GM12878 (cell line): ENCODE measurements at regions not wholly inside any gene's neighbourhood (a gene's known extent, or its start where the extent isn't known, plus 50 kb on each side); places are given as distances from the start of the nearest gene placed in this dataset.

ENCODE experiments used
- ATF7 ChIP-seq: fragments of 450-650 bp; IDR thresholded peaks from 2 replicates; pipeline ENCODE4 v1.6.1; 2016; ENCODE audit warnings: low read depth, mild to moderate bottlenecking
- CEBPB ChIP-seq, 2 experiments: fragments of 150-350 bp in 1 of 2; IDR thresholded peaks; 2 replicates each; pipeline ENCODE4 v1.6.1; 2012 to 2014; ENCODE audit warnings: low read depth in 2 of 2, low read length in 2 of 2, borderline replicate concordance in 1 of 2, inconsistent platforms in 1 of 2
- IKZF2 ChIP-seq, 2 experiments: fragments of 450-650 bp; IDR thresholded peaks; 2 replicates each; pipeline ENCODE4 v1.6.1; 2017; ENCODE audit warnings: mild to moderate bottlenecking in 2 of 2, moderate library complexity in 2 of 2
- JUND ChIP-seq: IDR thresholded peaks from 2 replicates; pipeline ENCODE4 v1.6.1; 2012; ENCODE audit warnings: low read depth, mild to moderate bottlenecking, low read length, improper control_type of control experiment, moderate library complexity
- MEF2A ChIP-seq: IDR thresholded peaks from 2 replicates; pipeline ENCODE4 v1.6.1; 2011; ENCODE audit warnings: low read depth, mild to moderate bottlenecking, low read length, moderate library complexity; ENCODE audit not compliant: insufficient read depth
- MEF2B ChIP-seq: fragments of 450-650 bp; IDR thresholded peaks from 2 replicates; pipeline ENCODE4 v1.6.1; 2018; ENCODE audit warnings: mild to moderate bottlenecking, moderate library complexity; ENCODE audit not compliant: partially characterized antibody, poor library complexity, severe bottlenecking
- MXI1 ChIP-seq: fragments of 150-350 bp; IDR thresholded peaks from 2 replicates; pipeline ENCODE4 v1.6.1; 2011; ENCODE audit warnings: low read depth, mild to moderate bottlenecking, inconsistent platforms, low read length, improper control_type of control experiment
- PAX8 ChIP-seq: fragments of 450-650 bp; IDR thresholded peaks from 2 replicates; pipeline ENCODE4 v1.6.1; 2017; ENCODE audit warnings: mild to moderate bottlenecking, moderate library complexity
- POU2F2 ChIP-seq: IDR thresholded peaks from 3 replicates; pipeline ENCODE4 v1.6.1; 2011; ENCODE audit warnings: low read depth, mild to moderate bottlenecking, low read length, borderline replicate concordance
- TCF3 ChIP-seq: IDR thresholded peaks from 2 replicates; pipeline ENCODE4 v1.6.1; 2012; ENCODE audit warnings: low read depth, mild to moderate bottlenecking, low read length, borderline replicate concordance; ENCODE audit not compliant: insufficient read depth
- YY1 ChIP-seq: IDR thresholded peaks from 2 replicates; pipeline ENCODE4 v1.6.1; 2011; ENCODE audit warnings: low read depth, mild to moderate bottlenecking, low read length
- ZNF207 ChIP-seq: fragments of 450-650 bp; IDR thresholded peaks from 2 replicates; pipeline ENCODE4 v1.6.1; 2014; ENCODE audit warnings: antibody characterized with exemption, mild to moderate bottlenecking, borderline replicate concordance
- TF ChIP-seq, protein P1 (sequence below): IDR thresholded peaks from 2 replicates; pipeline ENCODE4 v1.6.1; 2011; ENCODE audit warnings: mild to moderate bottlenecking, low read depth, low read length, moderate library complexity; ENCODE audit not compliant: insufficient replicate concordance
- TF ChIP-seq, protein P2 (sequence below): fragments of 450-650 bp; IDR thresholded peaks from 2 replicates; pipeline ENCODE4 v1.6.1; 2017; ENCODE audit warnings: mild to moderate bottlenecking, moderate library complexity
- TF ChIP-seq, protein P3 (sequence below): IDR thresholded peaks from 2 replicates; pipeline ENCODE4 v1.6.1; 2012; ENCODE audit warnings: low read depth, low read length, improper control_type of control experiment
- TF ChIP-seq, protein P4 (sequence below): fragments of 450-650 bp; IDR thresholded peaks from 2 replicates; pipeline ENCODE4 v1.6.1; 2017; ENCODE audit warnings: mild to moderate bottlenecking, moderate library complexity
- TF ChIP-seq, protein P5 (sequence below): fragments of 450-650 bp; IDR thresholded peaks from 2 replicates; pipeline ENCODE4 v1.6.1; 2014; ENCODE audit warnings: mild to moderate bottlenecking

DNA sequence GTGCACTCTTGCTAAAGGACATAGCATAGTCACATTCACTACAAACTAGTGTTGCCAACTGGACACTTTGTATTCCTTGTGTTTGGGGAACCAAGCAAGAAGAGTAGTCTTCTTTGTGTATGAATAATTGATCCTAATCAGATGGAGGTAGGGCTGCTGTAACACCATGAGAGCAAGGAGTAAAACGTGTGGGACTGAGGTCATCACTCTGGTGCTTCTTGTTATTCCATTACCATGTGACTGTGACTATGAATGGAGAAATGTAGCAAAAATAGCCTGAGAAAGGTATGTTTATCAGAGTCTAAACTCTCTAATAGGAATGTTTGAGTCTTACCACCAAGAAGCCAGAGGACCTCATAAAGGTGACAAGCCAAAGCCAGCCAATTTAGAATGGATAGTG is 966.9 kb downstream of the TAF11L14 start (continued):
- TF ChIP-seq, protein P1, sequence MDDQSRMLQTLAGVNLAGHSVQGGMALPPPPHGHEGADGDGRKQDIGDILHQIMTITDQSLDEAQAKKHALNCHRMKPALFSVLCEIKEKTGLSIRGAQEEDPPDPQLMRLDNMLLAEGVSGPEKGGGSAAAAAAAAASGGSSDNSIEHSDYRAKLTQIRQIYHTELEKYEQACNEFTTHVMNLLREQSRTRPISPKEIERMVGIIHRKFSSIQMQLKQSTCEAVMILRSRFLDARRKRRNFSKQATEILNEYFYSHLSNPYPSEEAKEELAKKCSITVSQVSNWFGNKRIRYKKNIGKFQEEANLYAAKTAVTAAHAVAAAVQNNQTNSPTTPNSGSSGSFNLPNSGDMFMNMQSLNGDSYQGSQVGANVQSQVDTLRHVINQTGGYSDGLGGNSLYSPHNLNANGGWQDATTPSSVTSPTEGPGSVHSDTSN = no peak
- TF ChIP-seq, protein P2, sequence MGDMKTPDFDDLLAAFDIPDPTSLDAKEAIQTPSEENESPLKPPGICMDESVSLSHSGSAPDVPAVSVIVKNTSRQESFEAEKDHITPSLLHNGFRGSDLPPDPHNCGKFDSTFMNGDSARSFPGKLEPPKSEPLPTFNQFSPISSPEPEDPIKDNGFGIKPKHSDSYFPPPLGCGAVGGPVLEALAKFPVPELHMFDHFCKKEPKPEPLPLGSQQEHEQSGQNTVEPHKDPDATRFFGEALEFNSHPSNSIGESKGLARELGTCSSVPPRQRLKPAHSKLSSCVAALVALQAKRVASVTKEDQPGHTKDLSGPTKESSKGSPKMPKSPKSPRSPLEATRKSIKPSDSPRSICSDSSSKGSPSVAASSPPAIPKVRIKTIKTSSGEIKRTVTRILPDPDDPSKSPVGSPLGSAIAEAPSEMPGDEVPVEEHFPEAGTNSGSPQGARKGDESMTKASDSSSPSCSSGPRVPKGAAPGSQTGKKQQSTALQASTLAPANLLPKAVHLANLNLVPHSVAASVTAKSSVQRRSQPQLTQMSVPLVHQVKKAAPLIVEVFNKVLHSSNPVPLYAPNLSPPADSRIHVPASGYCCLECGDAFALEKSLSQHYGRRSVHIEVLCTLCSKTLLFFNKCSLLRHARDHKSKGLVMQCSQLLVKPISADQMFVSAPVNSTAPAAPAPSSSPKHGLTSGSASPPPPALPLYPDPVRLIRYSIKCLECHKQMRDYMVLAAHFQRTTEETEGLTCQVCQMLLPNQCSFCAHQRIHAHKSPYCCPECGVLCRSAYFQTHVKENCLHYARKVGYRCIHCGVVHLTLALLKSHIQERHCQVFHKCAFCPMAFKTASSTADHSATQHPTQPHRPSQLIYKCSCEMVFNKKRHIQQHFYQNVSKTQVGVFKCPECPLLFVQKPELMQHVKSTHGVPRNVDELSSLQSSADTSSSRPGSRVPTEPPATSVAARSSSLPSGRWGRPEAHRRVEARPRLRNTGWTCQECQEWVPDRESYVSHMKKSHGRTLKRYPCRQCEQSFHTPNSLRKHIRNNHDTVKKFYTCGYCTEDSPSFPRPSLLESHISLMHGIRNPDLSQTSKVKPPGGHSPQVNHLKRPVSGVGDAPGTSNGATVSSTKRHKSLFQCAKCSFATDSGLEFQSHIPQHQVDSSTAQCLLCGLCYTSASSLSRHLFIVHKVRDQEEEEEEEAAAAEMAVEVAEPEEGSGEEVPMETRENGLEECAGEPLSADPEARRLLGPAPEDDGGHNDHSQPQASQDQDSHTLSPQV = no peak
- TF ChIP-seq, protein P3, sequence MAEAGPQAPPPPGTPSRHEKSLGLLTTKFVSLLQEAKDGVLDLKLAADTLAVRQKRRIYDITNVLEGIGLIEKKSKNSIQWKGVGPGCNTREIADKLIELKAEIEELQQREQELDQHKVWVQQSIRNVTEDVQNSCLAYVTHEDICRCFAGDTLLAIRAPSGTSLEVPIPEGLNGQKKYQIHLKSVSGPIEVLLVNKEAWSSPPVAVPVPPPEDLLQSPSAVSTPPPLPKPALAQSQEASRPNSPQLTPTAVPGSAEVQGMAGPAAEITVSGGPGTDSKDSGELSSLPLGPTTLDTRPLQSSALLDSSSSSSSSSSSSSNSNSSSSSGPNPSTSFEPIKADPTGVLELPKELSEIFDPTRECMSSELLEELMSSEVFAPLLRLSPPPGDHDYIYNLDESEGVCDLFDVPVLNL = no peak
- TF ChIP-seq IKZF2 (IDR thresholded peaks at IDR 0.05) (no peak), POU2F2 (no peak), ZNF207 (no peak), MXI1 (no peak), JUND (no peak), YY1 (no peak), CEBPB (IDR thresholded peaks at IDR 0.05; ENCODE audit: borderline replicate concordance in 1 of 2, low read depth in 2 of 2, low read length in 2 of 2) (no peak), PAX8 (no peak), MEF2B (no peak), ATF7 (no peak), TCF3 (no peak), MEF2A (no peak)
- TF ChIP-seq, protein P4, sequence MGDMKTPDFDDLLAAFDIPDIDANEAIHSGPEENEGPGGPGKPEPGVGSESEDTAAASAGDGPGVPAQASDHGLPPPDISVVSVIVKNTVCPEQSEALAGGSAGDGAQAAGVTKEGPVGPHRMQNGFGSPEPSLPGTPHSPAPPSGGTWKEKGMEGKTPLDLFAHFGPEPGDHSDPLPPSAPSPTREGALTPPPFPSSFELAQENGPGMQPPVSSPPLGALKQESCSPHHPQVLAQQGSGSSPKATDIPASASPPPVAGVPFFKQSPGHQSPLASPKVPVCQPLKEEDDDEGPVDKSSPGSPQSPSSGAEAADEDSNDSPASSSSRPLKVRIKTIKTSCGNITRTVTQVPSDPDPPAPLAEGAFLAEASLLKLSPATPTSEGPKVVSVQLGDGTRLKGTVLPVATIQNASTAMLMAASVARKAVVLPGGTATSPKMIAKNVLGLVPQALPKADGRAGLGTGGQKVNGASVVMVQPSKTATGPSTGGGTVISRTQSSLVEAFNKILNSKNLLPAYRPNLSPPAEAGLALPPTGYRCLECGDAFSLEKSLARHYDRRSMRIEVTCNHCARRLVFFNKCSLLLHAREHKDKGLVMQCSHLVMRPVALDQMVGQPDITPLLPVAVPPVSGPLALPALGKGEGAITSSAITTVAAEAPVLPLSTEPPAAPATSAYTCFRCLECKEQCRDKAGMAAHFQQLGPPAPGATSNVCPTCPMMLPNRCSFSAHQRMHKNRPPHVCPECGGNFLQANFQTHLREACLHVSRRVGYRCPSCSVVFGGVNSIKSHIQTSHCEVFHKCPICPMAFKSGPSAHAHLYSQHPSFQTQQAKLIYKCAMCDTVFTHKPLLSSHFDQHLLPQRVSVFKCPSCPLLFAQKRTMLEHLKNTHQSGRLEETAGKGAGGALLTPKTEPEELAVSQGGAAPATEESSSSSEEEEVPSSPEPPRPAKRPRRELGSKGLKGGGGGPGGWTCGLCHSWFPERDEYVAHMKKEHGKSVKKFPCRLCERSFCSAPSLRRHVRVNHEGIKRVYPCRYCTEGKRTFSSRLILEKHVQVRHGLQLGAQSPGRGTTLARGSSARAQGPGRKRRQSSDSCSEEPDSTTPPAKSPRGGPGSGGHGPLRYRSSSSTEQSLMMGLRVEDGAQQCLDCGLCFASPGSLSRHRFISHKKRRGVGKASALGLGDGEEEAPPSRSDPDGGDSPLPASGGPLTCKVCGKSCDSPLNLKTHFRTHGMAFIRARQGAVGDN = no peak
- TF ChIP-seq, protein P5, sequence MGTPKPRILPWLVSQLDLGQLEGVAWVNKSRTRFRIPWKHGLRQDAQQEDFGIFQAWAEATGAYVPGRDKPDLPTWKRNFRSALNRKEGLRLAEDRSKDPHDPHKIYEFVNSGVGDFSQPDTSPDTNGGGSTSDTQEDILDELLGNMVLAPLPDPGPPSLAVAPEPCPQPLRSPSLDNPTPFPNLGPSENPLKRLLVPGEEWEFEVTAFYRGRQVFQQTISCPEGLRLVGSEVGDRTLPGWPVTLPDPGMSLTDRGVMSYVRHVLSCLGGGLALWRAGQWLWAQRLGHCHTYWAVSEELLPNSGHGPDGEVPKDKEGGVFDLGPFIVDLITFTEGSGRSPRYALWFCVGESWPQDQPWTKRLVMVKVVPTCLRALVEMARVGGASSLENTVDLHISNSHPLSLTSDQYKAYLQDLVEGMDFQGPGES = no peak
- TF ChIP-seq, all 136 proteins: peak for 0
